Ishikawa (cell line): ENCODE measurements at regions not wholly inside any gene's neighbourhood (a gene's known extent, or its start where the extent isn't known, plus 50 kb on each side); places are given as distances from the start of the nearest gene placed in this dataset.

Source experiments
- CEBPB ChIP-seq: IDR thresholded peaks from 2 replicates; pipeline ENCODE4 v1.6.1; 2012
- EP300 ChIP-seq: IDR thresholded peaks from 2 replicates; pipeline ENCODE4 v1.6.1; 2012; ENCODE audit warnings: borderline replicate concordance
- RAD21 ChIP-seq: IDR thresholded peaks from 2 replicates; pipeline ENCODE4 v1.6.1; 2012; ENCODE audit warnings: low read depth
- TEAD4 ChIP-seq: IDR thresholded peaks from 2 replicates; pipeline ENCODE4 v1.6.1; 2012

GRCh38 chr17:34726536-34727384 is 147.4 kb downstream of the TMEM132E start:
- no peak for TF ChIP-seq RAD21
- no peak for TF ChIP-seq CEBPB
- TF ChIP-seq TEAD4 = no peak
- TF ChIP-seq EP300 = no peak
